Suprapubic skin (tissue), 4 donors: ENCODE measurements at regions not wholly inside any gene's neighbourhood (a gene's known extent, or its start where the extent isn't known, plus 50 kb on each side); places are given as distances from the start of the nearest gene placed in this dataset.

Source experiments
- CTCF ChIP-seq, 2 donors: fragments of 200-600 bp in 1 of 2; fragments of 450-650 bp in 1 of 2; sonication (generic) in 1 of 2; IDR thresholded peaks; one replicate each; pipeline ENCODE4 v1.5.1; 2016 to 2019; ENCODE audit warnings: antibody characterized with exemption in 2 of 2, mild to moderate bottlenecking in 1 of 2, moderate library complexity in 1 of 2
- EP300 ChIP-seq: sonication (generic); formaldehyde crosslinking; IDR thresholded peaks from one replicate; pipeline ENCODE4 v1.6.1; 2017; ENCODE audit warnings: antibody characterized with exemption
- POLR2A ChIP-seq, 2 donors: fragments of 450-650 bp; IDR thresholded peaks; one replicate each; pipeline ENCODE4 v1.6.1; 2017; ENCODE audit warnings: antibody characterized with exemption in 2 of 2, mild to moderate bottlenecking in 2 of 2, moderate library complexity in 2 of 2
- POLR2AphosphoS5 ChIP-seq, 3 donors: sonication (generic); formaldehyde crosslinking; IDR thresholded peaks; one replicate each; pipeline ENCODE4 v1.6.1; 2017; ENCODE audit warnings: antibody characterized with exemption in 3 of 3

DNA sequence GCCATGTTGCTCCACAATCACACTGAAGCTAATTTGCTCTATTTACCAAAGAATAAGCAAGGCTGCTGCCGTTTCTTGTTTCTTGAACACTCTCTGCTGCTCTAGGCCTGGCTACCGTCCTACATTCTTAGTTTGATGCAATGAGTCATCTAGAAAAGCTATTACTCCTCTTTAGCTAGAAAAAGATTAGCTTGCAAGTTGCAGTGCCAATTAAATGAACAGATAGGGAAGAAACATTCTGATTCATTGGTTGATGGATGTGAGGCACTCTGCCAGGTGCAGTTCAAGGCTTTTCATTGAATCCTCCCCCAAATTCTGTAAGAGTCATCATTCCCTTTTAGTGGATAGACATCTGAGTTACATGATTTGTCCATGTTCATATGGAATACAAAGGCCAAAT, 807.7 kb upstream of the AMELY start:
- TF ChIP-seq CTCF (IDR thresholded peaks at IDR 0.05) = no peak
- no peak for TF ChIP-seq EP300
- TF ChIP-seq POLR2A (IDR thresholded peaks at IDR 0.05) = no peak
- TF ChIP-seq POLR2AphosphoS5 (IDR thresholded peaks at IDR 0.05) = no peak
